ENCODE measurements at regions not wholly inside any gene's neighbourhood (a gene's known extent, or its start where the extent isn't known, plus 50 kb on each side); places are given as distances from the start of the nearest gene placed in this dataset.
"Not testable (repeated sequence)": the region's sequence is repeated elsewhere in the genome, so short reads cannot be mapped to it uniquely, and the experiment has no call there.

DNA sequence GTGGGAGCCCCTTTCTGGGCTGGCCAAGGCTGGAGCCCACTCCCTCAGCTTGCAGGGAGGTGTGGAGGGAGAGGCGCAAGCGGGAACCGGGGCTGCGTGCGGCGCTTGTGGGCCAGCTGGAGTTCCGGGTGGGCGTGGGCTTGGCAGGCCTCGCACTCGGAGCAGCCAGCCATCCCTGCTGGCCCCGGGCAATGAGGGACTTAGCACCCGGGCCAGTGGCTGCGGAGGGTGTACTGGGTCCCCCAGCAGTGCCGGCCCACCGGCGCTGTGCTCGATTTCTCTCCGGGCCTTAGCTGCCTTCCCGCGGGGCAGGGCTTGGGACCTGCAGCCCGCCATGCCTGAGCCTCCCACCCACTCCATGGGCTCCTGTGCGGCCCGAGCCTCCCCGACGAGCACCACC is 207.7 kb downstream of the EBLN2 start:
- TF ChIP-seq, protein P1, sequence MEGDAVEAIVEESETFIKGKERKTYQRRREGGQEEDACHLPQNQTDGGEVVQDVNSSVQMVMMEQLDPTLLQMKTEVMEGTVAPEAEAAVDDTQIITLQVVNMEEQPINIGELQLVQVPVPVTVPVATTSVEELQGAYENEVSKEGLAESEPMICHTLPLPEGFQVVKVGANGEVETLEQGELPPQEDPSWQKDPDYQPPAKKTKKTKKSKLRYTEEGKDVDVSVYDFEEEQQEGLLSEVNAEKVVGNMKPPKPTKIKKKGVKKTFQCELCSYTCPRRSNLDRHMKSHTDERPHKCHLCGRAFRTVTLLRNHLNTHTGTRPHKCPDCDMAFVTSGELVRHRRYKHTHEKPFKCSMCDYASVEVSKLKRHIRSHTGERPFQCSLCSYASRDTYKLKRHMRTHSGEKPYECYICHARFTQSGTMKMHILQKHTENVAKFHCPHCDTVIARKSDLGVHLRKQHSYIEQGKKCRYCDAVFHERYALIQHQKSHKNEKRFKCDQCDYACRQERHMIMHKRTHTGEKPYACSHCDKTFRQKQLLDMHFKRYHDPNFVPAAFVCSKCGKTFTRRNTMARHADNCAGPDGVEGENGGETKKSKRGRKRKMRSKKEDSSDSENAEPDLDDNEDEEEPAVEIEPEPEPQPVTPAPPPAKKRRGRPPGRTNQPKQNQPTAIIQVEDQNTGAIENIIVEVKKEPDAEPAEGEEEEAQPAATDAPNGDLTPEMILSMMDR (IDR thresholded peaks at IDR 0.05; ENCODE audit: poor library complexity), result not testable (repeated sequence)
- TF ChIP-seq EZH2phosphoT487 (IDR thresholded peaks at IDR 0.05; ENCODE audit: low read depth, severe bottlenecking, unreplicated experiment); EZH2 (IDR thresholded peaks at IDR 0.05; ENCODE audit: borderline replicate concordance): not testable (repeated sequence)
